Chondrocyte (in vitro differentiated cells): ENCODE measurements at regions not wholly inside any gene's neighbourhood (a gene's known extent, or its start where the extent isn't known, plus 50 kb on each side); places are given as distances from the start of the nearest gene placed in this dataset.

Experiments used
- DNase-seq: peaks from one replicate; pipeline ENCODE4 v3.0.0; 2021; ENCODE audit warnings: mixed read lengths, low spot score
- H3K27ac Mint-ChIP-seq: one replicate; pipeline ENCODE4 v1.8.0; 2021; ENCODE audit warnings: mild to moderate bottlenecking, moderate library complexity, mixed read lengths; ENCODE audit not compliant: unreplicated experiment
- H3K27me3 Mint-ChIP-seq: 2 replicates; pipeline ENCODE4 v1.8.0; 2021; ENCODE audit warnings: low read depth, mixed read lengths
- H3K36me3 Mint-ChIP-seq: 2 replicates; pipeline ENCODE4 v1.8.0; 2021; ENCODE audit warnings: low read depth, mixed read lengths
- H3K4me1 Mint-ChIP-seq: 2 replicates; pipeline ENCODE4 v1.8.0; 2021; ENCODE audit warnings: low read depth, mild to moderate bottlenecking, mixed read lengths
- H3K4me3 Mint-ChIP-seq: one replicate; pipeline ENCODE4 v1.8.0; 2021; ENCODE audit warnings: mild to moderate bottlenecking, moderate library complexity, mixed read lengths; ENCODE audit not compliant: unreplicated experiment
- H3K9me3 Mint-ChIP-seq: 2 replicates; pipeline ENCODE4 v1.8.0; 2021; ENCODE audit warnings: low read depth, mixed read lengths
- CTCF ChIP-seq: fragments of 200-600 bp; sonication (generic); IDR thresholded peaks from 2 replicates; pipeline ENCODE4 v1.5.0; 2021; ENCODE audit warnings: antibody characterized with exemption, mild to moderate bottlenecking, moderate library complexity

- H3K4me3 Mint-ChIP-seq = no peak overlapping the region
- DNase-seq = no peak
- no peaks in the 10 kb centered on the region for H3K4me1 Mint-ChIP-seq
- no peak overlapping the region for H3K27ac Mint-ChIP-seq
- H3K36me3 Mint-ChIP-seq = peaks cover 6% of the 10 kb centered on the region
- no peaks in the 10 kb centered on the region for H3K27me3 Mint-ChIP-seq
- TF ChIP-seq CTCF = no peak
- peaks cover 12% of the 10 kb centered on the region for H3K9me3 Mint-ChIP-seq
These were observed 264.4 kb upstream of the KLF12 start for GRCh38 chr13:74398599-74398998.

- DNase-seq = no peak
- no peaks in the 10 kb centered on the region for H3K27me3 Mint-ChIP-seq
- TF ChIP-seq CTCF = no peak
- no peak overlapping the region for H3K4me3 Mint-ChIP-seq
- H3K9me3 Mint-ChIP-seq = peaks cover 36% of the 10 kb centered on the region
- H3K36me3 Mint-ChIP-seq = peaks cover 4% of the 10 kb centered on the region
- no peak overlapping the region for H3K27ac Mint-ChIP-seq
- no peaks in the 10 kb centered on the region for H3K4me1 Mint-ChIP-seq
These were observed 254.9 kb upstream of the KLF12 start for GRCh38 chr13:74389056-74389455.

GRCh38 chr13:74388626-74389025, 254.4 kb upstream of the KLF12 start:
- DNase-seq = no peak
- Mint-ChIP-seq H3K27me3 (no peaks in the 10 kb centered on the region), H3K27ac (no peak overlapping the region), H3K4me1 (no peaks in the 10 kb centered on the region), H3K4me3 (no peak overlapping the region), H3K9me3 (peaks cover 36% of the 10 kb centered on the region), H3K36me3 (peaks cover 4% of the 10 kb centered on the region)
- TF ChIP-seq CTCF = no peak

GRCh38 chr13:74372511-74372910, 238.3 kb upstream of the KLF12 start:
- DNase-seq = no peak
- no peak for TF ChIP-seq CTCF
- H3K36me3 Mint-ChIP-seq = no peaks in the 10 kb centered on the region
- H3K9me3 Mint-ChIP-seq = no peaks in the 10 kb centered on the region
- H3K4me1 Mint-ChIP-seq = no peaks in the 10 kb centered on the region
- H3K27ac Mint-ChIP-seq = no peak overlapping the region
- H3K4me3 Mint-ChIP-seq = no peak overlapping the region
- H3K27me3 Mint-ChIP-seq = no peaks in the 10 kb centered on the region

- no peaks in the 10 kb centered on the region for H3K27me3 Mint-ChIP-seq
- no peak for TF ChIP-seq CTCF
- no peak overlapping the region for H3K27ac Mint-ChIP-seq
- DNase-seq = no peak
- peaks cover 8% of the 10 kb centered on the region for H3K9me3 Mint-ChIP-seq
- no peaks in the 10 kb centered on the region for H3K4me1 Mint-ChIP-seq
- no peak overlapping the region for H3K4me3 Mint-ChIP-seq
- H3K36me3 Mint-ChIP-seq = no peaks in the 10 kb centered on the region
These were observed 233.0 kb upstream of the KLF12 start for GRCh38 chr13:74367193-74367592.
